Heart left ventricle (tissue), 13 donors: ENCODE measurements at regions not wholly inside any gene's neighbourhood (a gene's known extent, or its start where the extent isn't known, plus 50 kb on each side); places are given as distances from the start of the nearest gene placed in this dataset.

Experiments used
- POLR2A ChIP-seq, 2 donors: fragments of 450-650 bp; IDR thresholded peaks; one replicate each; pipeline ENCODE4 v1.6.1; 2017; ENCODE audit warnings: antibody characterized with exemption in 2 of 2, mild to moderate bottlenecking in 2 of 2, moderate library complexity in 2 of 2
- TF ChIP-seq, protein P1 (sequence below), 12 donors: fragments of 200-600 bp; sonication (generic) in 4 of 12; IDR thresholded peaks; one replicate each; pipeline versions ENCODE4 v1.5.0 to v1.8.0; 2018 to 2022; ENCODE audit warnings: antibody characterized with exemption in 12 of 12, mild to moderate bottlenecking in 5 of 12
- donor health status: ischemic (EF 13 %, LVEDD 7.1; RV severe dilation, severe dysfunction).
- donor health status: DM: no; HTN: yes; CAD: no.
- donor health status: DM: no; HTN: no; CAD: no.
- donor health status: ischemic (EF 25% LVEDD 6.9; RV normal size, moderate dysfunction).
- donor health status: ischemic (EF 25% LVEDD 5.7; RV mildly dilated, moderate dysfunction).
- donor health status: ischemic (EF 35%, LVEDD 5.7; RV mildly dilated, moderate dysfunction).
- donor health status: nonischemic (EF 11% LVEDD 7.7; RV severe dilation, severe dysfunction).
- donor health status: DM: yes; HTN: yes; CAD: no.
- donor health status: PGD.
- donor health status: ischemic (EF 29% LVEDD 5.4; RV normal size, mild dysfunction).
- donor health status: nonischemic (EF 23%, LVEDD 6.1; RV moderate dilation, normal function).

DNA sequence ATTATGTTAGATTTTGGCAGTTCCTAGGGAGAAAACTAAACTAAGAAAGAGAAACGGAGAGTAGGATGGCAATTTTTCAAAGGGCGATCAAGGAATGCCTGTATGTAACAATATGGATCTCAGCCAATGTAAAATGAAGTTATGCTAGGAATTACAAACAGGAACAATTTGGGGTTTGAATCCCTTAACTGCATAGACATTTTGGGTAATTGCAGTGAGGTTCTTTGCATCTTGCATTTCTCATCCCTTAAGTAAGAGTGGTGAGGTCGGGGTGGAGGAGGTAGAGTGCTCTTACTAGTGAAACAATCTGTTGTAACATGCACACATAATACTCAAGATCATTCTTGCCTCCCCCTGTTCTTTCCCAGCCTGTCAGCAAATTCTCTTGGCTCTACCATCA lies 137.6 kb downstream of the NPR3 start:
- TF ChIP-seq, protein P1, sequence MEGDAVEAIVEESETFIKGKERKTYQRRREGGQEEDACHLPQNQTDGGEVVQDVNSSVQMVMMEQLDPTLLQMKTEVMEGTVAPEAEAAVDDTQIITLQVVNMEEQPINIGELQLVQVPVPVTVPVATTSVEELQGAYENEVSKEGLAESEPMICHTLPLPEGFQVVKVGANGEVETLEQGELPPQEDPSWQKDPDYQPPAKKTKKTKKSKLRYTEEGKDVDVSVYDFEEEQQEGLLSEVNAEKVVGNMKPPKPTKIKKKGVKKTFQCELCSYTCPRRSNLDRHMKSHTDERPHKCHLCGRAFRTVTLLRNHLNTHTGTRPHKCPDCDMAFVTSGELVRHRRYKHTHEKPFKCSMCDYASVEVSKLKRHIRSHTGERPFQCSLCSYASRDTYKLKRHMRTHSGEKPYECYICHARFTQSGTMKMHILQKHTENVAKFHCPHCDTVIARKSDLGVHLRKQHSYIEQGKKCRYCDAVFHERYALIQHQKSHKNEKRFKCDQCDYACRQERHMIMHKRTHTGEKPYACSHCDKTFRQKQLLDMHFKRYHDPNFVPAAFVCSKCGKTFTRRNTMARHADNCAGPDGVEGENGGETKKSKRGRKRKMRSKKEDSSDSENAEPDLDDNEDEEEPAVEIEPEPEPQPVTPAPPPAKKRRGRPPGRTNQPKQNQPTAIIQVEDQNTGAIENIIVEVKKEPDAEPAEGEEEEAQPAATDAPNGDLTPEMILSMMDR (IDR thresholded peaks at IDR 0.05): no peak
- no peak for TF ChIP-seq POLR2A (IDR thresholded peaks at IDR 0.05)
